NCI-H226 (cell line): ENCODE measurements at regions not wholly inside any gene's neighbourhood (a gene's known extent, or its start where the extent isn't known, plus 50 kb on each side); places are given as distances from the start of the nearest gene placed in this dataset.

Experiments
- DNase-seq: peaks from one replicate; pipeline ENCODE4 v3.0.0-alpha.2; 2015

DNA sequence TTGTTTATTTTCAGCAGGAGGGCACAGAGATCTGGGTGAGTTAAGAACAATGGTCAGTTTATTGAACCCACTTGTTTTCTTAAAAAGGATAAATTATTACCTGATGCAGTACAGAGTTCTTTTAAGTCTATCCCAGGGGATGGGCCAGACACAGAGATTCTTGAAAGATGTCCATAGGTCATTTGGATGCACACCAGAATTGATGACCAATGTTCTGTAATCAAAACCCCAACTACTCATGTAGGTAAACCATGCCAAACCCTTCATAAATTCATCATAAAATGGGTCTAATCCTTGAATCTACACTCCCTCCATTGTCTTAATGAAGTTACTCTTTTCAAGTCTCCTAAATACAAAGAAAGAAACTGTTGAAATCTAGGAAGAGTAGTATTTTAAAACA, 273.0 kb upstream of the COL8A1 start:
- DNase-seq = no peak

DNA sequence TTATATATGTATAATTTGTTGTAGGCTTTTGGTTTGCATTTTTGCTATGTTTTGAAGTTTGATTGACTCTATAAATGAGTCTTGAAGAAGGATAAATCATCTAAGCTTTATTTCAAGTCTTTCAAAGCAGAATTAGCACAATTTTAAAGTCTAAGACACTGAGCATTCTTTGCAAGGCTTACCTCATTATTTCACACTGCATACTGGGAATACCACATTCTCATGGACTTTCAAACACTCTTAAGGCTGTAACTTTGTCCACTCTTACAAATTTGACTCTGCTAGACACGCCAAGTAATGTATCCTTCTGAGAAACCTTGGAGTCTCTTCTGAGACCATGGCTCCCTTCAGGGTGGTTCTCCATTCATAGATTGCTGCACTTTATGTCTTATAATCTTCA, 281.3 kb upstream of the COL8A1 start:
- no peak for DNase-seq

GRCh38 chr3:99356696-99357095, 281.7 kb upstream of the COL8A1 start:
- DNase-seq = no peak

GRCh38 chr3:99355465-99355864, 282.9 kb upstream of the COL8A1 start:
- DNase-seq = no peak

GRCh38 chr3:99352811-99353210, 285.6 kb upstream of the COL8A1 start:
- DNase-seq = no peak

GRCh38 chr3:99351122-99351521, 287.3 kb upstream of the COL8A1 start:
- DNase-seq = no peak

DNA sequence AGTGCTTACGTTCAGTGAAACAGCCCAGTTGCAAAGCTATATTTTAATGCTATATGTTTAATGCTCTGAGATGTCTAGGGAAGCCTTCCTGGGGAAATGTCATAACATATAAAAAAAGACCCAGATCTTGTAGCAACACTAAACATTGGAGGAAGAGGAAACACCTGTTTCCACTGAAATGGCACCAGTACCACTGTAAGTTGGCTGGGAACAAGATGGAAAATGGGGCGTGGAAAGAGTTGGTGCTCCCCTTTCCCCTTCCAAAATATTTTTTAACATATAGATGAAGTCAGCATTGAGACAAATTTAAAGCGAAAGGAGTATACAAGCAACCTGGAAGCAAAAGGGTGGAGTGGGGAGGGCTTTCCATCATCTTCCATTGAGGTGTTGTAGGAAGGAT, 289.9 kb upstream of the COL8A1 start:
- no peak for DNase-seq

- no peak for DNase-seq
Measured at GRCh38 chr3:99344216-99344615, 294.2 kb upstream of the COL8A1 start.

GRCh38 chr3:99342383-99342782, 296.0 kb upstream of the COL8A1 start:
- no peak for DNase-seq

DNA sequence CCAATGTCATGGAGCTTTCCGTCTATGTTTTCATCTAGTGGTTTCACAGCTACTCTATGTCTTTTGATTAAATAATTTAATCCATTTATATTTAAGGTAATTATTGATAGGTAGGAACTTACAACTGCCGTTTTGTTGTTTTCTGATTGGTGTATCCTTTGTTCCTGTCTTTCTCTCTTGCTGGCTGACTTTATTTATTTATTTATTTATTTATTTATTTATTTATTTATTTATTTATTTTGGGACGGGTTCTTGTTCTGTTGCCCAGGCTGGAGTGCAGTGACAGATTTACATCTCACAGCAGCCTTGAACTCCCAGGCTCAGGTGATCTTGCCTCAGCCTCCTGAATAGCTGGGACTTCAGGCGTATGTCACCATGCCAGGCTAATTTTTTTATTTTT, 299.2 kb upstream of the COL8A1 start:
- no peak for DNase-seq

- DNase-seq = peak; percentile 43
Measured at GRCh38 chr3:99332718-99333117, 305.7 kb upstream of the COL8A1 start.

DNA sequence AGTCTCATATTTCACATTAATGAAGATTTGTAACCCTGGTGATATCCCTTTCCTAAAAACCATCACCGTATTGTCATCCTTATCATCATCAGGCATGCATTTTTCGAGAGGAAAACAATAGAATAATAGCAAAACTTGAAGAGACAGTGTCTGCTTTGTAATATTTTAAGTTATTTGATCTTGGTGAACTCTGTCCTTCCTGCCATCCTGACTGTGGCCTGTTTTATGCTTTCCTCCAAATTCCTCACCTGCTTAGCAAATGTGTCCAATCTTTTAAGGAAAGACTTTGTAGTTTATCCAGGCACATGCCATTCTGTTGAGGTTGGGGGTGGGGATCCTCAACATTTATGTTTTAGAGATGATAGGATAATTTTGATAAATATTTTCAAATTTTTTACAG, 306.1 kb upstream of the COL8A1 start:
- DNase-seq = no peak

DNA sequence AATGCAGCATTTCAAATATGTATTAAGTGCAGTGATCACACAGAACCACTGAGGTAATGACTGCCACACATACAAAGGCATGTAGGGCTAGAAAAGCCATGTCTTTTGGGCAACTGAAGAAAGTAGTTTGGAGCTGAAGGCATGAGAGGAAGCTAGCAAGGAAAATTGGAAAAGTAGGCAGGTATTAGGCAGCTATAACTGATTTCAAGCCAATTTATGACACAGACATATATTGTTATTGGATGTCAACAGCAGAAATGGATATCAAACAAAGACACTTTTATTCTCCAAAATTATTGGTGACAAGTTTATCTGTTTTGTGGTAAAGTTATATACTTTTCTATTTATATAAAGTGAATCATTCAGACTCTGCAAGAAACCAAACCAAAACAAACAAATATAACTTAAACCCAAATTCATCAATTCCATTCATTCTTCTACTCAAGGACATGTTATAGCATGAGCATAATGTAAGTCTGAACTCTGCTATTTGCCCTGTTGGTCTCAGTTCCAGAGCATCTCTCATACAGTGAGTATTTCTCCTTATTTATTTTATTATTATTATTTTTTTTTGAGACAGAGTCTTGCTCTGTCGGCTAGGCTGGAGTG, 307.4 kb upstream of the COL8A1 start:
- no peak for DNase-seq

GRCh38 chr3:99330281-99330680, 308.1 kb upstream of the COL8A1 start:
- peak; percentile 54 for DNase-seq

DNA sequence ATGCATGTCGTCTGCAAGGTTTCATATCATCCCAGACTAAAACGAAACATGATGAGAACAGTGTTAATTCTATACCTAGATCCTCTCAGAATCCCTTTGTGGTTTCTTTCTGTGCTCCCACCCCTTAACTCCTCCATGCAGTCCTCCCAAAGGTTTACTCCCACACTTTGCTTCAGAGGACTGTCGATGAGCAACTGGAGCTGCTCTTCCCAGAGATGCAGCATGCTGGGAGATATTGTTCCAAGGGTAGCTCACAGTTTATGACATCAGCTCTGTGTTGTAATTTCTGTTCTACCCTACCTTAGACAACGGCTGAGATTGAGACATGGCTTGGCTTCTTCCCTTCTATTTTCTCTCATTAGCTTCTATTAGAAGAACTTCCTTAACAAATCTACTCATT, 313.0 kb upstream of the COL8A1 start:
- DNase-seq = peak; percentile 85

- DNase-seq = no peak
Measured at GRCh38 chr3:99324636-99325203, 313.7 kb upstream of the COL8A1 start.

DNA sequence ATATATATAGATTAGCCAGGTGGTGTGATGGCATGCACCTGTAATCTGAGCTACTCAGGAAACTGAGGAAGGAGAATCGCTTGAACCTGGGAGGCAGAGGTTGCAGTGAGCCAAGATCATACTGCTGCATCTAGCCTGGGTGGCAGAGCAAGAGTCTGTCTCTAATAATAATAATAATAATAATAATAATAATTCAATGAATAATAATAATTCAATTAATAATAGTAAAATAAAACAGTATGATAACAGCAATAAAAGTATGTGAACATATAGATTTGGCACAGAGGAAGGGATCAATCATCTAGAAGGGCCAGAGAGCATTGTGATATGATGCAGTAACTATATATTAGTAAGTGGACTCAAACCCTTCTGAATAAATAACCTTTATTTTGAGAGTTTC, 314.5 kb upstream of the COL8A1 start:
- DNase-seq = no peak

GRCh38 chr3:99322551-99322950, 315.8 kb upstream of the COL8A1 start:
- no peak for DNase-seq

DNA sequence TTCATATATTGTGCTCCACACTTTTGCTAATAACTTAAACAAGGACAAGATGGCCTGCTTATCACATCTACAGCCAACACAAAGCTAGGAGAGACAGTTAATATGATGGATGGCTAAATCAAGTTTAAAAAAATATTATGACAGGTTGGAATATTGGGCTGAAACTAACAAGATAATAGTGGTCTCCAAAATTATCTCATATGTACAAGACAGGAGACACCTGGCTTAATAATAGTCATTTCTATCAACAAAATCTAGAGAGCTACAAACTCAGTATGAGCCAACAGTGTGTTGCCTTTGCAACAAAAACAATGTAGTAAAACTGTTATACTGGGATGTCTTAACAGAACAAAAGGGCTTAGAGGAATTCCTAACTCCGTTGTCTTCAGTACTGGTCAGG, 317.1 kb upstream of the COL8A1 start:
- DNase-seq = no peak

- peak; percentile 84 for DNase-seq
Measured at GRCh38 chr3:99319961-99320360, 318.4 kb upstream of the COL8A1 start.

GRCh38 chr3:99319450-99319849, 318.9 kb upstream of the COL8A1 start:
- DNase-seq = peak; percentile 44

- no peak for DNase-seq
Measured at GRCh38 chr3:99317201-99317600, 321.2 kb upstream of the COL8A1 start.

- DNase-seq = peak; percentile 70
Measured at GRCh38 chr3:99315896-99316295, 322.5 kb upstream of the COL8A1 start.

DNA sequence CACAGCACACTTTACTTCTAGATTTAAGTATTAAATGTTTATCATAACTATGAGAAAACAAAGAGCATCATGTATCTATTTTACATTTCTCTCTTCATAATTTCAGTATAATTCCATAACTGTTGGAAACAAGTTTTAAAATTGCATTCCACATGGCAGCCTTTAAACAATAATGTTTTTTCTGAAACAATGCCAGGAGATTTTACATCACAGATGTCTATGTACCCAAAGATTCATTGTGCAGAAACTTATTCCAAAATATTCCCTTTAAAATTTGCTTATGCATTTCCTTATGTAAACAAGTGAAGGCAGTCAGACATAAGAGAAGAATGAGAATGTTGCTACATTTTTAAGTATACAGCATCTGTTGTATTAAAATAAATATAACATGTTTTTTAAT, 324.9 kb upstream of the COL8A1 start:
- DNase-seq = no peak

DNA sequence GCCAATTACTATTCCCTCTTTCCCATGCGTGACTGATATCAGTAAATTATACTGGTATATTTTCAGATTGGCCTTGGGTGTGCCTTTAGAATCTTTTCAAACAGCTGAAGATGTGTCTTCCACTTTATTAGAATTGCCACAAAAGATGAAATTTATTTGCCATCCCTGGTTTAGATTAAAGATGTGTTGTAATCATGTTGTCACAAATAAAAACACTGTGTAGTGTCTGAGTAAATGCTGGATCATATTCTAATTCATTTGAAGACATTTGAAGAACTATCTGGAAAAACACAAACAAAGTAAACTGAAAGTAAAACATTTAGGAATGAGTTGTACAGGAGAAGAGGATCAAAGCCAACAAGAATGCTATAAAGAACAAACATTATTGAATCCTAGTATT, 339.7 kb upstream of the COL8A1 start:
- DNase-seq = no peak
